ENCODE measurements at regions not wholly inside any gene's neighbourhood (a gene's known extent, or its start where the extent isn't known, plus 50 kb on each side); places are given as distances from the start of the nearest gene placed in this dataset.

DNA sequence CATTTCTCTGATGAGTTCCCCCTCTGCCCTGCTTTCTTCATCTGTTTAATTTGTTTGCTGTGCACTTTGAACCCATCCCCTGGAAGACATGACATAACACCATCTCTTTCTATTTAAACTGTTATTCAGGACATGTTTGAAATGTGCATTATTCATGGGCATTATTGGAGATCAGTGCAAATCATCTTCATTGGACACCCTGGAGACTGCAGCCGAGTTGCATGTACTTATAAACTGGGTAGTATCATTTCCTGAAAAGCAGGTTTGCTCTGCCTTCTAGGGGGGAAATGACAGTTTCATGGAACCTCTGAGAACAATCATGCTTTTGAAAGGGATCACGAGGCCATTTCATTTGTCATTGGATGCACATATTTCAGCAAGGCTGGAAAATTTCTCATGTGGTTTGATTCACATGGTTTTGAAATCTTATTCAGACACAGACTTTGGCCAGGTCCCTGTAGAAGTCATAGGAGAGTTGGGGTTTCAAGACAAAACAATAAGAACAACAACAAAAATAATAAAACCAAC lies 462.8 kb upstream of the MEX3C start (continued):
- TF ChIP-seq YY1 (IDR thresholded peaks at IDR 0.05; ENCODE audit: extremely low read depth, insufficient replicate concordance, low read depth, low read length) = no peak
- TF ChIP-seq, protein P1, sequence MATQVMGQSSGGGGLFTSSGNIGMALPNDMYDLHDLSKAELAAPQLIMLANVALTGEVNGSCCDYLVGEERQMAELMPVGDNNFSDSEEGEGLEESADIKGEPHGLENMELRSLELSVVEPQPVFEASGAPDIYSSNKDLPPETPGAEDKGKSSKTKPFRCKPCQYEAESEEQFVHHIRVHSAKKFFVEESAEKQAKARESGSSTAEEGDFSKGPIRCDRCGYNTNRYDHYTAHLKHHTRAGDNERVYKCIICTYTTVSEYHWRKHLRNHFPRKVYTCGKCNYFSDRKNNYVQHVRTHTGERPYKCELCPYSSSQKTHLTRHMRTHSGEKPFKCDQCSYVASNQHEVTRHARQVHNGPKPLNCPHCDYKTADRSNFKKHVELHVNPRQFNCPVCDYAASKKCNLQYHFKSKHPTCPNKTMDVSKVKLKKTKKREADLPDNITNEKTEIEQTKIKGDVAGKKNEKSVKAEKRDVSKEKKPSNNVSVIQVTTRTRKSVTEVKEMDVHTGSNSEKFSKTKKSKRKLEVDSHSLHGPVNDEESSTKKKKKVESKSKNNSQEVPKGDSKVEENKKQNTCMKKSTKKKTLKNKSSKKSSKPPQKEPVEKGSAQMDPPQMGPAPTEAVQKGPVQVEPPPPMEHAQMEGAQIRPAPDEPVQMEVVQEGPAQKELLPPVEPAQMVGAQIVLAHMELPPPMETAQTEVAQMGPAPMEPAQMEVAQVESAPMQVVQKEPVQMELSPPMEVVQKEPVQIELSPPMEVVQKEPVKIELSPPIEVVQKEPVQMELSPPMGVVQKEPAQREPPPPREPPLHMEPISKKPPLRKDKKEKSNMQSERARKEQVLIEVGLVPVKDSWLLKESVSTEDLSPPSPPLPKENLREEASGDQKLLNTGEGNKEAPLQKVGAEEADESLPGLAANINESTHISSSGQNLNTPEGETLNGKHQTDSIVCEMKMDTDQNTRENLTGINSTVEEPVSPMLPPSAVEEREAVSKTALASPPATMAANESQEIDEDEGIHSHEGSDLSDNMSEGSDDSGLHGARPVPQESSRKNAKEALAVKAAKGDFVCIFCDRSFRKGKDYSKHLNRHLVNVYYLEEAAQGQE (IDR thresholded peaks at IDR 0.05; ENCODE audit: low read depth) = no peak

DNA sequence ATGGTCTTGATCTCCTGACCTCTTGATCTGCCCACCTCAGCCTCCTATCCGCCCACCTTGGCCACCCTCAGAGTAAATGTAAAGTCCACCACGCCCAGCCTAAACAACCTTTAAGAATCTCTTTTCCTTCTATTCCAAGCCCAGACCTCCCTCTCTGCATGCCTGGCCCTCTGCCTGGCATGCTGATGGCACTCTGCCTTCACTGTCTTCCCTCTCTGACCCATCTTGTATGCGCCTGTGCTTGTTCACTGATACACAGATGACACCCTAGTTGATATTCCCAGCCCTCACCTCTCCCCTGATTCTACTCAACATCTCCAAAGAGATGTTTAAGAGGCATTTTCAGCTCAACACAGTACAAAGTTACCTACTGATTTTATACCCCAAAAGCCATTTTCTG lies 466.8 kb upstream of the MEX3C start:
- no peaks in the 10 kb centered on the region for H3K79me2 ChIP-seq (ENCODE audit: insufficient read depth, low read length)
- H3K36me3 ChIP-seq (ENCODE audit: control insufficient read depth in 1 of 2, insufficient read depth in 2 of 2, low read length in 2 of 2) = no peaks in the 10 kb centered on the region
- no peak overlapping the region for H3K4me3 ChIP-seq (replicated peaks in 1 of 2; ENCODE audit: low read depth in 1 of 2, low read length in 2 of 2)
- ChIA-PET POLR2A (no interaction called here), RAD21 (ENCODE audit: low non-redundant PET in 1 of 2, low total read pairs in 2 of 2, uncharacterized antibody in 2 of 2, unreplicated experiment in 2 of 2) (no interaction called here), CTCF (no interaction called here)
- DNase-seq (ENCODE audit: low read depth, low spot score) (no peak), ATAC-seq (no peak)
- H3K27ac ChIP-seq (ENCODE audit: low read depth, low read length) = no peak overlapping the region
- intact Hi-C loops (cut with micrococcal nuclease) = loop anchor here (10.0 kb wide), 1 partner anchor 1721 kb away; no protein-coding TSS in a partner anchor
- TF ChIP-seq SRF (IDR thresholded peaks at IDR 0.05; ENCODE audit: low read depth) (no peak), EGR1 (IDR thresholded peaks at IDR 0.05; ENCODE audit: low read depth) (no peak), ZFX (IDR thresholded peaks at IDR 0.05) (no peak), POLR2AphosphoS5 (IDR thresholded peaks at IDR 0.05; ENCODE audit: low read depth, low read length) (no peak), FOSL1 (IDR thresholded peaks at IDR 0.05; ENCODE audit: low read depth) (no peak), SP1 (IDR thresholded peaks at IDR 0.05; ENCODE audit: low read depth) (no peak), ZNF274 (IDR thresholded peaks at IDR 0.05; ENCODE audit: low read depth, low read length) (no peak), YY1 (IDR thresholded peaks at IDR 0.05; ENCODE audit: extremely low read depth, insufficient replicate concordance, low read depth, low read length) (no peak), RAD21 (IDR thresholded peaks at IDR 0.05; ENCODE audit: low read depth) (no peak), EZH2phosphoT487 (IDR thresholded peaks at IDR 0.05; ENCODE audit: borderline replicate concordance) (no peak), EZH2 (IDR thresholded peaks at IDR 0.05) (no peak), TCF7L2 (IDR thresholded peaks at IDR 0.05; ENCODE audit: borderline replicate concordance, extremely low read depth, insufficient read depth, insufficient read length) (no peak), SIN3A (IDR thresholded peaks at IDR 0.05; ENCODE audit: low read depth) (no peak), CBX3 (IDR thresholded peaks at IDR 0.05; ENCODE audit: low read depth) (no peak)
- TF ChIP-seq, protein P2, sequence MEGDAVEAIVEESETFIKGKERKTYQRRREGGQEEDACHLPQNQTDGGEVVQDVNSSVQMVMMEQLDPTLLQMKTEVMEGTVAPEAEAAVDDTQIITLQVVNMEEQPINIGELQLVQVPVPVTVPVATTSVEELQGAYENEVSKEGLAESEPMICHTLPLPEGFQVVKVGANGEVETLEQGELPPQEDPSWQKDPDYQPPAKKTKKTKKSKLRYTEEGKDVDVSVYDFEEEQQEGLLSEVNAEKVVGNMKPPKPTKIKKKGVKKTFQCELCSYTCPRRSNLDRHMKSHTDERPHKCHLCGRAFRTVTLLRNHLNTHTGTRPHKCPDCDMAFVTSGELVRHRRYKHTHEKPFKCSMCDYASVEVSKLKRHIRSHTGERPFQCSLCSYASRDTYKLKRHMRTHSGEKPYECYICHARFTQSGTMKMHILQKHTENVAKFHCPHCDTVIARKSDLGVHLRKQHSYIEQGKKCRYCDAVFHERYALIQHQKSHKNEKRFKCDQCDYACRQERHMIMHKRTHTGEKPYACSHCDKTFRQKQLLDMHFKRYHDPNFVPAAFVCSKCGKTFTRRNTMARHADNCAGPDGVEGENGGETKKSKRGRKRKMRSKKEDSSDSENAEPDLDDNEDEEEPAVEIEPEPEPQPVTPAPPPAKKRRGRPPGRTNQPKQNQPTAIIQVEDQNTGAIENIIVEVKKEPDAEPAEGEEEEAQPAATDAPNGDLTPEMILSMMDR (IDR thresholded peaks at IDR 0.05 in 2 of 3, conservative IDR thresholded peaks at IDR 0.05 in 1 of 3; ENCODE audit: borderline replicate concordance in 1 of 3, insufficient read depth in 1 of 3, low read depth in 2 of 3, low read length in 2 of 3) = no peak
- TF ChIP-seq, protein P1 (IDR thresholded peaks at IDR 0.05; ENCODE audit: low read depth) = no peak
- no peaks in the 10 kb centered on the region for H4K20me1 ChIP-seq (ENCODE audit: insufficient read depth)
- no peaks in the 10 kb centered on the region for H3K4me1 ChIP-seq (ENCODE audit: control insufficient read depth in 1 of 2, insufficient read depth in 2 of 2, low read length in 2 of 2)
- no peaks in the 10 kb centered on the region for H3K9me2 ChIP-seq (ENCODE audit: insufficient read depth)
- no peak overlapping the region for H3K4me2 ChIP-seq (ENCODE audit: low read length)
- H2AFZ ChIP-seq (ENCODE audit: low read depth, low read length, poor library complexity, severe bottlenecking) = no peak overlapping the region
- H3K9ac ChIP-seq (ENCODE audit: low read length) = no peak overlapping the region
- no peaks in the 10 kb centered on the region for H3K9me3 ChIP-seq (ENCODE audit: control insufficient read depth in 1 of 2, insufficient read depth in 1 of 2, low read depth in 1 of 2, low read length in 2 of 2)
- no TSS peak for BruUV-seq (replicated peaks)
- H3K27me3 ChIP-seq (ENCODE audit: insufficient read depth, low read length) = no peaks in the 10 kb centered on the region

All from HCT116 (cell line).